ENCODE measurements at regions not wholly inside any gene's neighbourhood (a gene's known extent, or its start where the extent isn't known, plus 50 kb on each side); places are given as distances from the start of the nearest gene placed in this dataset.

GRCh38 chr10:91127341-91128082 is 93.0 kb upstream of the PCGF5 start:
- ChIA-PET CTCF (no interaction called here), POLR2A (no interaction called here)
- peaks cover 4% of the 10 kb centered on the region for H3K27me3 ChIP-seq (ENCODE audit: control insufficient read depth, insufficient read depth, low read length)
- H3K9me3 ChIP-seq (ENCODE audit: control insufficient read depth, insufficient read depth, low read length) = no peaks in the 10 kb centered on the region
- TF ChIP-seq CTCF (IDR thresholded peaks at IDR 0.05; ENCODE audit: low read depth, low read length) = no peak
- H3K27ac ChIP-seq (ENCODE audit: low read depth, low read length) = no peak overlapping the region
- H3K4me3 ChIP-seq (ENCODE audit: low read depth, low read length) = no peak overlapping the region
- DNase-seq (ENCODE audit: low read depth, low spot score) = no peak

- ChIA-PET POLR2A (no interaction called here), CTCF (no interaction called here)
- H3K27ac ChIP-seq (ENCODE audit: low read depth, low read length) = no peak overlapping the region
- H3K27me3 ChIP-seq (ENCODE audit: control insufficient read depth, insufficient read depth, low read length) = peaks cover 4% of the 10 kb centered on the region
- no peak for DNase-seq (ENCODE audit: low read depth, low spot score)
- TF ChIP-seq CTCF (IDR thresholded peaks at IDR 0.05; ENCODE audit: low read depth, low read length) = no peak
- no peak overlapping the region for H3K4me3 ChIP-seq (ENCODE audit: low read depth, low read length)
- no peaks in the 10 kb centered on the region for H3K9me3 ChIP-seq (ENCODE audit: control insufficient read depth, insufficient read depth, low read length)
Observed at GRCh38 chr10:91135113-91135512, 85.3 kb upstream of the PCGF5 start.

- no peaks in the 10 kb centered on the region for H3K27me3 ChIP-seq (ENCODE audit: control insufficient read depth, insufficient read depth, low read length)
- DNase-seq (ENCODE audit: low read depth, low spot score) = no peak
- TF ChIP-seq CTCF (IDR thresholded peaks at IDR 0.05; ENCODE audit: low read depth, low read length) = no peak
Observed at GRCh38 chr10:91137011-91137643, 83.3 kb upstream of the PCGF5 start.

GRCh38 chr10:91137822-91138221 is 82.6 kb upstream of the PCGF5 start:
- TF ChIP-seq CTCF (IDR thresholded peaks at IDR 0.05; ENCODE audit: low read depth, low read length) = no peak
- no peaks in the 10 kb centered on the region for H3K9me3 ChIP-seq (ENCODE audit: control insufficient read depth, insufficient read depth, low read length)
- H3K27ac ChIP-seq (ENCODE audit: low read depth, low read length) = no peak overlapping the region
- no peak overlapping the region for H3K4me3 ChIP-seq (ENCODE audit: low read depth, low read length)
- no peaks in the 10 kb centered on the region for H3K27me3 ChIP-seq (ENCODE audit: control insufficient read depth, insufficient read depth, low read length)
- ChIA-PET POLR2A (no interaction called here), CTCF (no interaction called here)
- DNase-seq (ENCODE audit: low read depth, low spot score) = no peak

More at GRCh38 chr10:91137011-91137643, 83.3 kb upstream of the PCGF5 start:
- POLR2A ChIA-PET = no interaction called here
- CTCF ChIA-PET = no interaction called here
- no peak overlapping the region for H3K4me3 ChIP-seq (ENCODE audit: low read depth, low read length)
- H3K27ac ChIP-seq (ENCODE audit: low read depth, low read length) = no peak overlapping the region
- H3K9me3 ChIP-seq (ENCODE audit: control insufficient read depth, insufficient read depth, low read length) = no peaks in the 10 kb centered on the region

- Histone ChIP-seq H3K9me3 (ENCODE audit: control insufficient read depth, insufficient read depth, low read length) (no peaks in the 10 kb centered on the region), H3K27me3 (ENCODE audit: control insufficient read depth, insufficient read depth, low read length) (peaks cover 2% of the 10 kb centered on the region), H3K4me3 (ENCODE audit: low read depth, low read length) (no peak overlapping the region), H3K27ac (ENCODE audit: low read depth, low read length) (no peak overlapping the region)
- CTCF ChIA-PET = interaction anchor here (1.4 kb wide), 1 partner anchor 110 kb away, joined by 3 read pairs; no protein-coding TSS in a partner anchor
- POLR2A ChIA-PET = no interaction called here
- no peak for DNase-seq (ENCODE audit: low read depth, low spot score)
- TF ChIP-seq CTCF (IDR thresholded peaks at IDR 0.05; ENCODE audit: low read depth, low read length) = no peak
Observed at GRCh38 chr10:91140995-91141549, 79.4 kb upstream of the PCGF5 start.
